Mononuclear cell (primary cell): ENCODE measurements at regions not wholly inside any gene's neighbourhood (a gene's known extent, or its start where the extent isn't known, plus 50 kb on each side); places are given as distances from the start of the nearest gene placed in this dataset.

Source experiments
- H3K27me3 ChIP-seq: 2 replicates; pipeline ENCODE4 v1.6.0; 2011; ENCODE audit warnings: low read length, control low read depth; ENCODE audit not compliant: insufficient read depth
- H3K4me1 ChIP-seq: 2 replicates; pipeline ENCODE4 v1.5.1; 2011; ENCODE audit warnings: mild to moderate bottlenecking, low read length, control low read depth; ENCODE audit not compliant: insufficient read depth
- H3K4me3 ChIP-seq: 2 replicates; pipeline ENCODE4 v1.5.1; 2011; ENCODE audit warnings: mild to moderate bottlenecking, low read length, moderate library complexity
- H3K9me3 ChIP-seq: 2 replicates; pipeline ENCODE4 v1.5.1; 2011; ENCODE audit warnings: low read depth, mild to moderate bottlenecking, control low read depth, low read length

- H3K27me3 ChIP-seq, result no peaks in the 10 kb centered on the region
- H3K4me1 ChIP-seq, result no peaks in the 10 kb centered on the region
- H3K4me3 ChIP-seq, result no peak overlapping the region
- H3K9me3 ChIP-seq, result no peaks in the 10 kb centered on the region
These were observed 309.6 kb upstream of the PRKCQ start for GRCh38 chr10:6889718-6890117.

GRCh38 chr10:6888434-6888833 lies 308.4 kb upstream of the PRKCQ start:
- H3K9me3 ChIP-seq, result no peaks in the 10 kb centered on the region
- H3K4me3 ChIP-seq, result no peak overlapping the region
- no peaks in the 10 kb centered on the region for H3K4me1 ChIP-seq
- H3K27me3 ChIP-seq, result no peaks in the 10 kb centered on the region

GRCh38 chr10:6885284-6885683 lies 305.2 kb upstream of the PRKCQ start:
- H3K4me3 ChIP-seq, result no peak overlapping the region

GRCh38 chr10:6881987-6882386 lies 301.9 kb upstream of the PRKCQ start:
- H3K9me3 ChIP-seq, result no peaks in the 10 kb centered on the region
- no peaks in the 10 kb centered on the region for H3K27me3 ChIP-seq
- no peaks in the 10 kb centered on the region for H3K4me1 ChIP-seq
- no peak overlapping the region for H3K4me3 ChIP-seq

More at GRCh38 chr10:6885284-6885683, 305.2 kb upstream of the PRKCQ start:
- Histone ChIP-seq H3K27me3 (no peaks in the 10 kb centered on the region), H3K9me3 (no peaks in the 10 kb centered on the region), H3K4me1 (no peaks in the 10 kb centered on the region)

- no peak overlapping the region for H3K4me3 ChIP-seq
- H3K4me1 ChIP-seq, result no peaks in the 10 kb centered on the region
- no peaks in the 10 kb centered on the region for H3K9me3 ChIP-seq
- no peaks in the 10 kb centered on the region for H3K27me3 ChIP-seq
These were observed 297.8 kb upstream of the PRKCQ start for GRCh38 chr10:6877722-6878392.

- no peaks in the 10 kb centered on the region for H3K27me3 ChIP-seq
- H3K4me3 ChIP-seq, result no peak overlapping the region
- H3K4me1 ChIP-seq, result no peaks in the 10 kb centered on the region
- no peaks in the 10 kb centered on the region for H3K9me3 ChIP-seq
These were observed 297.3 kb upstream of the PRKCQ start for GRCh38 chr10:6877336-6877721.

- Histone ChIP-seq H3K4me1 (no peaks in the 10 kb centered on the region), H3K27me3 (no peaks in the 10 kb centered on the region), H3K9me3 (no peaks in the 10 kb centered on the region), H3K4me3 (no peak overlapping the region)
These were observed 295.3 kb upstream of the PRKCQ start for GRCh38 chr10:6875269-6875865.

- no peak overlapping the region for H3K4me3 ChIP-seq
- no peaks in the 10 kb centered on the region for H3K27me3 ChIP-seq
- no peaks in the 10 kb centered on the region for H3K4me1 ChIP-seq
- no peaks in the 10 kb centered on the region for H3K9me3 ChIP-seq
These were observed 291.1 kb upstream of the PRKCQ start for GRCh38 chr10:6871128-6871527.

GRCh38 chr10:6868036-6868725 lies 288.1 kb upstream of the PRKCQ start:
- H3K9me3 ChIP-seq, result no peaks in the 10 kb centered on the region
- peaks cover 2% of the 10 kb centered on the region for H3K27me3 ChIP-seq
- H3K4me3 ChIP-seq, result no peak overlapping the region
- H3K4me1 ChIP-seq, result no peaks in the 10 kb centered on the region

GRCh38 chr10:6866757-6867156 lies 286.7 kb upstream of the PRKCQ start:
- Histone ChIP-seq H3K4me3 (no peak overlapping the region), H3K4me1 (no peaks in the 10 kb centered on the region), H3K27me3 (peaks cover 2% of the 10 kb centered on the region), H3K9me3 (no peaks in the 10 kb centered on the region)

GRCh38 chr10:6864142-6864541 lies 284.1 kb upstream of the PRKCQ start:
- H3K27me3 ChIP-seq, result peaks cover 2% of the 10 kb centered on the region
- H3K4me1 ChIP-seq, result no peaks in the 10 kb centered on the region
- no peak overlapping the region for H3K4me3 ChIP-seq
- H3K9me3 ChIP-seq, result no peaks in the 10 kb centered on the region

GRCh38 chr10:6863381-6863780 lies 283.3 kb upstream of the PRKCQ start:
- H3K27me3 ChIP-seq, result peaks cover 2% of the 10 kb centered on the region
- no peaks in the 10 kb centered on the region for H3K4me1 ChIP-seq
- H3K9me3 ChIP-seq, result no peaks in the 10 kb centered on the region
- H3K4me3 ChIP-seq, result no peak overlapping the region

GRCh38 chr10:6850452-6850851 lies 270.4 kb upstream of the PRKCQ start:
- Histone ChIP-seq H3K4me3 (no peak overlapping the region), H3K9me3 (no peaks in the 10 kb centered on the region), H3K4me1 (no peaks in the 10 kb centered on the region), H3K27me3 (no peaks in the 10 kb centered on the region)

GRCh38 chr10:6847561-6847960 lies 267.5 kb upstream of the PRKCQ start:
- Histone ChIP-seq H3K4me3 (no peak overlapping the region), H3K4me1 (peaks cover 8% of the 10 kb centered on the region), H3K27me3 (no peaks in the 10 kb centered on the region), H3K9me3 (no peaks in the 10 kb centered on the region)

- Histone ChIP-seq H3K9me3 (no peaks in the 10 kb centered on the region), H3K4me1 (peaks cover 8% of the 10 kb centered on the region), H3K27me3 (no peaks in the 10 kb centered on the region), H3K4me3 (no peak overlapping the region)
These were observed 264.0 kb upstream of the PRKCQ start for GRCh38 chr10:6843894-6844650.
